Neural progenitor cell (in vitro differentiated cells): ENCODE measurements at regions not wholly inside any gene's neighbourhood (a gene's known extent, or its start where the extent isn't known, plus 50 kb on each side); places are given as distances from the start of the nearest gene placed in this dataset.

Experiments
- DNase-seq: peaks from one replicate; pipeline ENCODE4 v3.0.0-alpha.2; 2016; ENCODE audit warnings: low spot score
- H2AFZ ChIP-seq: fragments of 200-600 bp; sonication (generic); replicated peaks from 2 replicates; pipeline ENCODE4 v1.6.1; 2016; ENCODE audit warnings: antibody characterized with exemption
- H3F3A ChIP-seq: fragments of 200-600 bp; sonication (generic); 2 replicates; pipeline ENCODE4 v1.6.1; 2016; ENCODE audit warnings: antibody characterized with exemption, low read depth
- H3K27ac ChIP-seq: fragments of 200-600 bp; sonication (generic); 2 replicates; pipeline ENCODE4 v1.5.1; 2016; ENCODE audit warnings: mild to moderate bottlenecking
- H3K27me3 ChIP-seq: fragments of 200-600 bp; sonication (generic); 2 replicates; pipeline ENCODE4 v1.6.1; 2016; ENCODE audit warnings: mild to moderate bottlenecking, moderate library complexity
- H3K36me3 ChIP-seq: fragments of 200-600 bp; sonication (generic); 2 replicates; pipeline ENCODE4 v1.5.1; 2016
- H3K4me1 ChIP-seq: fragments of 200-600 bp; sonication (generic); 2 replicates; pipeline ENCODE4 v1.6.1; 2016; ENCODE audit warnings: mixed run types
- H3K4me2 ChIP-seq: fragments of 200-600 bp; sonication (generic); 2 replicates; pipeline ENCODE4 v1.6.1; 2016
- H3K4me3 ChIP-seq: fragments of 200-600 bp; sonication (generic); 2 replicates; pipeline ENCODE4 v1.5.1; 2016
- H3K79me2 ChIP-seq: fragments of 200-600 bp; sonication (generic); 2 replicates; pipeline ENCODE4 v1.6.1; 2016; ENCODE audit warnings: low read depth
- H3K9ac ChIP-seq: fragments of 200-600 bp; sonication (generic); 2 replicates; pipeline ENCODE4 v1.6.1; 2016
- H3K9me3 ChIP-seq: fragments of 200-600 bp; sonication (generic); 2 replicates; pipeline ENCODE4 v1.5.1; 2016; ENCODE audit warnings: low read depth
- H4K20me1 ChIP-seq: fragments of 200-600 bp; sonication (generic); 2 replicates; pipeline ENCODE4 v1.6.1; 2016; ENCODE audit warnings: low read depth
- H3K27ac Mint-ChIP-seq: 3 replicates; pipeline ENCODE4 v1.8.0; 2021; ENCODE audit warnings: mixed read lengths
- H3K27me3 Mint-ChIP-seq: 2 replicates; pipeline ENCODE4 v1.8.0; 2022; ENCODE audit warnings: low read depth, mild to moderate bottlenecking, inconsistent platforms, moderate library complexity, mixed read lengths; ENCODE audit not compliant: insufficient read depth
- H3K36me3 Mint-ChIP-seq: 3 replicates; pipeline ENCODE4 v1.8.0; 2021; ENCODE audit warnings: mixed read lengths
- H3K4me1 Mint-ChIP-seq: 3 replicates; pipeline ENCODE4 v1.8.0; 2021; ENCODE audit warnings: mixed read lengths
- H3K4me3 Mint-ChIP-seq: 3 replicates; pipeline ENCODE4 v1.8.0; 2021; ENCODE audit warnings: mild to moderate bottlenecking, moderate library complexity, mixed read lengths
- H3K9me3 Mint-ChIP-seq: 3 replicates; pipeline ENCODE4 v1.8.0; 2020; ENCODE audit warnings: mixed read lengths
- EZH2 ChIP-seq: fragments of 200-600 bp; sonication (generic); IDR thresholded peaks from 2 replicates; pipeline ENCODE4 v1.6.1; 2017; ENCODE audit warnings: antibody characterized with exemption, mild to moderate bottlenecking, moderate library complexity
- EZH2phosphoT487 ChIP-seq: fragments of 200-600 bp; sonication (generic); IDR thresholded peaks from 2 replicates; pipeline ENCODE4 v1.6.1; 2017; ENCODE audit warnings: antibody characterized with exemption
- TF ChIP-seq, protein P1 (sequence below): fragments of 200-600 bp; sonication (generic); IDR thresholded peaks from 2 replicates; pipeline ENCODE4 v1.5.1; 2017; ENCODE audit warnings: antibody characterized with exemption, mild to moderate bottlenecking

DNA sequence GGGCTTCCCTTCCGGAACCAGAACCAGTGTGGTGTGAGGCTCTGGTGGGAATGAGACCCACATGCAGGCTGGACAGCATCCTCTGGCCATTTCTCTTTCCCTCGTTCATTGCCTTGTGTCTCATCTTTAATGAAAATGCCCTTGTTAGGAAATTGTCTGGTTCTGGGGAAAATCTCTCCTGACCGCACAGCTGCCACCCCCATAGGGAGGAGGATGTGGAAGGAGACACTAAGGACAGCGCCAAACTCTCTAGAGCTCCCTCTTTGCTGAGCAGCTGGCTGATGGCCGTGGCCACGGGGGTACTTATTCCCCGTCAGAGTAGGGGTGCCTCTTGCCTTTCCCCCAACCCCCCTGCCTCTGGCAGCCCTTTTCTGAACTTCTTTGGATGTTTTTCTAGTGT is 297.6 kb upstream of the C2CD4B start:
- peaks cover 3% of the 10 kb centered on the region for H3K9me3 Mint-ChIP-seq
- peaks cover 38% of the 10 kb centered on the region for H3K4me1 Mint-ChIP-seq

DNA sequence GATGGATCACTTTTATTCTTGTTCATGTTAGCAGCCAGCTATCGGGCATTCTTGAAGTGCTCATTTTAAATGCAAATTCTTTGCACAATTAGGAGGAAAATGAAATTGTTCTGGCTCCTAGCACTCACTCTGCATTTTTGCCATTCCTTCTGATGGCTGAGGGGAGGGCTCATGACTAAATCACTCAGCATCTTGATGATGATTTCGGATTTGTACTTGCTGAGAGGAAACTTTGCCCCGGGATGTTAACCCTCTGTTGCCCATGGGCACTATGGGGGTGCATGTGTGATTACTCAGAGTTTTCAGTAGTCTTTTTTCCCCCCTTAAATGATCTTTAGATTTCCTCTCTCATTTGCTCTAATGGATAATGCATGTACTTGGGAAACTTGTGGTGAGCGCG is 299.6 kb upstream of the C2CD4B start:
- H3F3A ChIP-seq: peaks cover under 1% of the 10 kb centered on the region
- TF ChIP-seq EZH2 (no peak), EZH2phosphoT487 (no peak)
- TF ChIP-seq, protein P1, sequence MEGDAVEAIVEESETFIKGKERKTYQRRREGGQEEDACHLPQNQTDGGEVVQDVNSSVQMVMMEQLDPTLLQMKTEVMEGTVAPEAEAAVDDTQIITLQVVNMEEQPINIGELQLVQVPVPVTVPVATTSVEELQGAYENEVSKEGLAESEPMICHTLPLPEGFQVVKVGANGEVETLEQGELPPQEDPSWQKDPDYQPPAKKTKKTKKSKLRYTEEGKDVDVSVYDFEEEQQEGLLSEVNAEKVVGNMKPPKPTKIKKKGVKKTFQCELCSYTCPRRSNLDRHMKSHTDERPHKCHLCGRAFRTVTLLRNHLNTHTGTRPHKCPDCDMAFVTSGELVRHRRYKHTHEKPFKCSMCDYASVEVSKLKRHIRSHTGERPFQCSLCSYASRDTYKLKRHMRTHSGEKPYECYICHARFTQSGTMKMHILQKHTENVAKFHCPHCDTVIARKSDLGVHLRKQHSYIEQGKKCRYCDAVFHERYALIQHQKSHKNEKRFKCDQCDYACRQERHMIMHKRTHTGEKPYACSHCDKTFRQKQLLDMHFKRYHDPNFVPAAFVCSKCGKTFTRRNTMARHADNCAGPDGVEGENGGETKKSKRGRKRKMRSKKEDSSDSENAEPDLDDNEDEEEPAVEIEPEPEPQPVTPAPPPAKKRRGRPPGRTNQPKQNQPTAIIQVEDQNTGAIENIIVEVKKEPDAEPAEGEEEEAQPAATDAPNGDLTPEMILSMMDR: no peak
- H3K9me3 Mint-ChIP-seq: peaks cover 2% of the 10 kb centered on the region
- peaks cover 8% of the 10 kb centered on the region for H3K27me3 Mint-ChIP-seq
- no peak overlapping the region for H3K9ac ChIP-seq
- no peak for DNase-seq
- no peak overlapping the region for H3K27ac Mint-ChIP-seq
- H3K4me1 ChIP-seq: peaks cover 24% of the 10 kb centered on the region
- peak overlapping the region; percentile 32 for H3K4me2 ChIP-seq
- peaks cover 3% of the 10 kb centered on the region for H3K79me2 ChIP-seq
- peaks cover 43% of the 10 kb centered on the region for H3K4me1 Mint-ChIP-seq
- no peaks in the 10 kb centered on the region for H3K36me3 Mint-ChIP-seq
- H3K27me3 ChIP-seq: no peaks in the 10 kb centered on the region
- no peaks in the 10 kb centered on the region for H3K36me3 ChIP-seq
- H3K27ac ChIP-seq: no peak overlapping the region
- H2AFZ ChIP-seq: no peak overlapping the region
- H4K20me1 ChIP-seq: no peaks in the 10 kb centered on the region
- H3K9me3 ChIP-seq: no peaks in the 10 kb centered on the region
- H3K4me3 ChIP-seq: no peak overlapping the region
- peak overlapping the region; percentile 71 for H3K4me3 Mint-ChIP-seq

More for the DNA sequence above, 297.6 kb upstream of the C2CD4B start:
- Histone ChIP-seq H3F3A (peaks cover 5% of the 10 kb centered on the region), H3K27ac (no peak overlapping the region), H3K9ac (no peak overlapping the region), H3K79me2 (peaks cover 3% of the 10 kb centered on the region), H3K4me2 (no peak overlapping the region), H3K36me3 (no peaks in the 10 kb centered on the region), H3K4me1 (peaks cover 20% of the 10 kb centered on the region), H2AFZ (no peak overlapping the region), H4K20me1 (no peaks in the 10 kb centered on the region), H3K9me3 (no peaks in the 10 kb centered on the region), H3K27me3 (no peaks in the 10 kb centered on the region), H3K4me3 (no peak overlapping the region)
- DNase-seq: no peak
- no peak for TF ChIP-seq EZH2phosphoT487
- TF ChIP-seq, protein P1: no peak
- TF ChIP-seq EZH2: no peak
- peaks cover 4% of the 10 kb centered on the region for H3K27me3 Mint-ChIP-seq
- no peaks in the 10 kb centered on the region for H3K36me3 Mint-ChIP-seq
- H3K4me3 Mint-ChIP-seq: no peak overlapping the region
- H3K27ac Mint-ChIP-seq: no peak overlapping the region

DNA sequence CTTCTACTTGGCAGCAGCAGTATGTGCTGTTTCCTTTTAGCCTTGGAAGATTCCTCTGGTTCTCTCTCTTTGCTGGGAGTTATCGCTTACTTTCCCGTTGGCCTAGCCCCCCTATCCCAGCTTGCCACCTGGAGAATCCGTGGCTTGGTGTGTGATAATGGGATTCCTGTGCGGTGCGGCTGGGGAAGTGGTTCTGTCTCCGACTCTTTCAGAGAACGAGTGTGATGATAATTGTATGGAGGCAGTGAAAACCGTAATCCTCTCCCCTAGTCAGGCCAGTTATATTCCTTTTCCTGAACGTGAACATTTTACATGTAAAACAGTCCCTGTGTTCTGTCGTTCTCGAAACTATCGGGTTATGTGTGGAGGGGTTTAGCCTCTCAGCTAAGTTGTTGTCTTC is 300.1 kb upstream of the C2CD4B start:
- Histone ChIP-seq H3K79me2 (peaks cover 3% of the 10 kb centered on the region), H3K36me3 (no peaks in the 10 kb centered on the region), H3F3A (no peaks in the 10 kb centered on the region), H3K4me2 (peak overlapping the region; percentile 32), H2AFZ (no peak overlapping the region), H3K4me3 (no peak overlapping the region), H4K20me1 (no peaks in the 10 kb centered on the region), H3K9ac (no peak overlapping the region), H3K9me3 (no peaks in the 10 kb centered on the region), H3K27me3 (no peaks in the 10 kb centered on the region), H3K27ac (no peak overlapping the region), H3K4me1 (peaks cover 29% of the 10 kb centered on the region)
- H3K9me3 Mint-ChIP-seq: peaks cover 2% of the 10 kb centered on the region
- TF ChIP-seq, protein P1: no peak
- no peak for TF ChIP-seq EZH2
- no peak for TF ChIP-seq EZH2phosphoT487
- peak; percentile 51 for DNase-seq
- H3K4me1 Mint-ChIP-seq: peaks cover 44% of the 10 kb centered on the region
- H3K4me3 Mint-ChIP-seq: peak overlapping the region; percentile 44
- H3K27me3 Mint-ChIP-seq: peaks cover 8% of the 10 kb centered on the region
- H3K27ac Mint-ChIP-seq: peak overlapping the region; percentile 67
- no peaks in the 10 kb centered on the region for H3K36me3 Mint-ChIP-seq
